Right kidney (tissue), 1 donor: ENCODE measurements at regions not wholly inside any gene's neighbourhood (a gene's known extent, or its start where the extent isn't known, plus 50 kb on each side); places are given as distances from the start of the nearest gene placed in this dataset.

Experiments
- DNase-seq: peaks from one replicate; pipeline ENCODE4 v3.0.0-alpha.2; 2016

DNA sequence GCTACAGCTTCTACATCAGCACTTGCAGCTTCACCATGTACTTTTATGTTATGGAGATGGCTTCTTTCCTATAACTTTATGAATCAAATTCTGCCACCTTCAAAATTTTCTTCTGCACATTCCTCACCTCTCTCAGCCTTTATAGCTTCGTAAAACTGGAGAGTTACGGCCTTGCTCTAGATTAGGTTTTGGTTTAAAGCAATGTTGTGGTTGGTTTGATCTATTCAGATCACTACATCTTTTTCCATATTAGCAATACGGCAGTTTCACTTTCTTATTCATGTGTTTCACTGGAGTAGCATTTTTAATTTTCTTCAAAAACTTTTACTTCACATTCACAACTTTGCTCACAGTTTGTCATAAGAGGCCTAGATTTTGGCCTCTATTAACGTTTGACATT, 242.9 kb upstream of the GYPC start:
- no peak for DNase-seq

DNA sequence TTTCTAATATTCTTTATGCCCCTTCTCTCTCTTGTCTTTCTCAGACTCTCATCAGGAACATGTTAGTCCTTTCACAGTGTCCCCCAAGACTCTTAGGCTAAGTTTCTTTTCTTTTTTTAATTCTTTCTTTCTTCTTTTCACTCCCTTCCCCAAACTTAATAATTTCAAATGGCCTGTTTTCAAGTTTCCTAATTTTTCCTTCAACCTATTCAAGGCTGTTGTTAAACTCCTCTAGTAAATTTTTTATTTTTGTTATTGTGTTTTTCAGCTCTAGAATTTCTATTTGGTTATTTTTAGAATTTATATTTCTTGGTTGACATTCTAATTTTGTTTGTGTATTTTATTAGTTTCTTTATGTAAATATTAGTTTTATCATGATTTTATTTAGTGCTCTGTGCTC, 236.6 kb upstream of the GYPC start:
- DNase-seq = no peak

DNA sequence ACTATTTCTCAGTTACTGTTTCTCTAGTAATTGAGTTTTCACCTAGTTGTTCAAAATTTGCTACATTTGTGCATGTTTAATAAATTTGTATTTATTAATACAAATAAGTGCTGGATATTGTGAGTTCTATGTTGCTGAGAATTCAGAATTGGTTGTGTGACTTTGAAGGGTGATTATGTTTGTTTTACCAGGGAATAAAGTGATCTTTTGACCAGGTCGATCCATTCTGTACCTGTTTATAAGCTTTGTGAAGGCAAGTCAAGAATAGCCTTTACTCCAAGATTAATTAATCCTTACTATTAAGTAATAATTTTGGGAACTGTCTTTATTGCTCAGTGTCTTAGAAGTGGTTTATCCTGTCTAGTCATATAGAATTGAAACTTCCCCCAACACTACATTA, 230.0 kb upstream of the GYPC start:
- no peak for DNase-seq

DNA sequence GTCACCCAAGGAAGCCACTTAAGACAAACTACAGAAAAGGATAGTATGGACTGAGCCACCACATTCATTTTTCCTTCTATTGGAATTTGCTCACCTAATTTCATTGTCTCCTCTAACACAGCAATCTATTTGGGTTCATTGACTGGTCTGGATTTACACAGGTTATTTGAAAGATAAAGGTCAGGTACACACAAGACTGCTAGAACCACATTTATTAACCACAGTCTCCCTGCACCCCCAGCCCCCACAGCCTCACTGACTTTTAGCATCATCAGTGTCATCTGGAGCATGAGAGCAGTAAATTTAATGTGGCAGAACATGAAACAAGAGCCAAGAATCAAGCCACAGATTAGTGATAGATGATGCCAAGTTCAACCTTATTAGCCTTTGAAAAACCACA, 226.9 kb upstream of the GYPC start:
- no peak for DNase-seq

DNA sequence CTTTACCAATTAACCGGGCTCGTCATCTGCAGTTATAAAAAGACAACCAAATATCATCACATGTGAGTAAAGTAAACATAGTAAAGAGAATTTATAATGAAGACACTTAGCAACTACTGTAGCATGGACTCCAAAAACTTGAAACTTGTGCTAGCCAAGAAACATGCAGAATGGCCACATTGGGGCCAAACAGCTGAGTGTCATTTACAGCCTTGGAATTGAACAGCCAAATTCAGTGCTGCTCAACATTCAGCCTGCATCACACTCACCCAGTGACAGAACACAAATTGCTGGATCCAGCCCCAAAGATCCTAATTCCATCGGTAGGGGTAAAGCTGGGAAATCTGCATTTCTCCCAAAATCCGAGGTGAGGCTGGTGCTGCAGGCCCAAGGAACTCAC, 224.8 kb upstream of the GYPC start:
- no peak for DNase-seq

DNA sequence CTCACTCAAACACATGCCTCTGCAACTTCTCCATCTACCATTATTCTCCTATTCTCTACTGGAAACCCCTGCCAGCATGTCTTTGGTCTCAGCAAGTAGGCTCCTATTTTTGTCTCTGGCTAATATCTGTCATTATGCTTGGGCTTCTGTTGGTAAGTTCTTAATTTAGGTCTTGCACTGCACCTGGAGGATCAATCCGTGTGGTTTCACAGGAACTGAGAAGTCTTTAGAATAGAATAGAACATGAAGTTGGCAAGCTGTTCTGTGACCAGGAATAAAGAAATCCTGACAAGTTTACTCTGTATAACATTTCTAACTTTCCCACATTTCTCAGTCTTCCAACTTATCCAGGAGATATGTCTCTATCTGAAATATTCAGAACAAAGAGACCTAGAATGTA, 219.5 kb upstream of the GYPC start:
- DNase-seq = no peak

DNA sequence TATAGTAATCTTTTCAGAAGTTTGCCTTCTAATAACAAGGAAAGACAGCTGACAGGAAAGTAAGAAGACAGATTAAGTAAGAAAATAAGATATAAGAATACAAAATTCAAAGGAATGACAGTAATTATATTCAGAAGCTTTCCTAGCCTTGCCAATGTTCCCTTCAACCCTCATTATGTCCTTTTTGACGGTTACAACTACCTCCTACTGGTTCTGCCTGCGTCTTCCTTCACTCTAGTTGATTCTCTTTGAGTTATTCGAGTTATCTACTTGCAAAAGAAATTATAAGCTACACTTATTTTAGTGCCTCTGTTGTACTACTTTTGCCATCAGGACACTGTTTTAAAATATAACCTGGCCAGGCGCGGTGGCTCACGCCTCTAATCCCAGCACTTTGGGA, 218.9 kb upstream of the GYPC start:
- DNase-seq = no peak

DNA sequence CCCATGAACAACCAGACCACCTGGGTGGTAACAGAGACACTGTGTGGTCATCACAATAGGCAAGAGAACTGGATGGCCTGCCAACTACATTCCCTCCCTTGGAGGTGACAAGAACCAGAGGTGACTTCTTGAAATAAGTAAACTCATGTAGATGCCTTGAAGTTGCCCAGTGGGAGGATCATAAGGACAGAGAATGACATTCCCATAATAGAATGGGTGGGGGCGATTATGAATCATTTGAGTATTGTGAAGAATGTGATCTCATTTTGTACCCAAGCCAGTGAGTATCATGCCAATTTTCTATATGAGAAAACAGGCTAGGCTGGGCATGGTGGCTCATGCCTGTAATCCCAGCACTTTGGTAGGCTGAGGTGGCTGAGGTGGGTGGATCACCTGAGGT, 211.4 kb upstream of the GYPC start:
- no peak for DNase-seq

DNA sequence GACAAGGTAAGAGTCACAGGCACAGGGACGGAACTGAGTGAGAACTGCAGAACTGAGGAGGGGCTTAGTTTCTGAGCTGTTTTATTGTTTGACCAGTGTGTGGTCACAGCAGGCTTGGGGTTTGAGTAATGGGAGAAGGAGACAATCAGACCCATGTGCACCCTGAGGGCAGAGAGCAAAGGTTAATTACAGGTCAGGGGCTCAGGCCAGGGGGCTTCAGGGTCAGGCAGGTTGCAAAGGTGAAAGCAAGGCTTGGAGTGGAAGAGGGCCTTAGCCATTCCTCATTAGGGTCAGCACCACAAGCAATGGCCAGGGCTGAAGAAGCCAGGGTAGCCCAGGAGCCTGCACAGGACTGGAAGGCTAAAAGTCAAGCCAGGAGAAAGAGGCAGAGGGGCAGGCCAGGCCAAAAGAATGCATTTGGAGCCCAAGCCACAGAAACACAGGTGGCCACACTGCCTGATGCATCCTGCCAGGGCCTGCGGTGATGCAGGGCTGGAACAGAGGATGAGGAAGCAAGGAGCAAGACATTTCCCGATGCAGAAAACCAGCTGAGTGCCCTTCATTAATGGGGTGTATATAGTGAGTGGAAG, 209.8 kb upstream of the GYPC start:
- no peak for DNase-seq

DNA sequence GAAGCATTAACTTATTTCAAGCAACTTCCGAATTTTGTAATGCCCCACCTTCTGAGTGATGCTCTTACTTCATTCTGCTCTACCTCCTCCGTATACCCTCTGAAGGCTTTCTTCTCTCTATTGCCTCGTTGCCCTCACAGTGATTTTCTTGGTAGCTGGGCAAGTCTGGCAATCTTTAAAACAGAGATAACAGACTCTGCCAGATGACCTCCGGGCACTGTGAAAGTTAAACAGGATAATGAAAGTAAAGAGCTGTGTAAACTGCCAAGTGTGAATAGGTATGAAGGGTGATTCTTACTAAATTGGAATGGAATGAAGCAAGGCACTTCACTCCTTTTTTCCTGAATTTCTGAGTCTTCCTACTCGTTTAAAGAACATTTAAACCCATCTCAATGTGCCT, 207.3 kb upstream of the GYPC start:
- no peak for DNase-seq

DNA sequence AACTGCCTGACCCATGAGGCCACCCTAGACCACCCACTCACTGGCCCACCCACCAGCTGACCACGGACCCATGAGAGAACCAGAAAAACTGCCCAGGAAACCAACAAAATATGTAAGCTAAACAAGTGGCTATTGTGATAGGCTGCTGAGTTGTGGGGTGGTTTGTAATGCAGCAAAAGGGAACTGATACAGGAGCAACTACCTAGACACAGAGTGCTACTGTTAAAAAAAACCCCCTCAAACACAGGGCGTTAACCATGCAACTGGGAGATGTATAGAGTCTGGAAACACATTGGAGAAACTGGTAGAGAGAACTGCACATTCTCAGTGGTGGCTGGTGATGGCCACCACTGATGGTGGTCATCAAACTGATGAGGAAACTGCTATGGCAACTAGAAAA, 206.3 kb upstream of the GYPC start:
- DNase-seq = no peak

DNA sequence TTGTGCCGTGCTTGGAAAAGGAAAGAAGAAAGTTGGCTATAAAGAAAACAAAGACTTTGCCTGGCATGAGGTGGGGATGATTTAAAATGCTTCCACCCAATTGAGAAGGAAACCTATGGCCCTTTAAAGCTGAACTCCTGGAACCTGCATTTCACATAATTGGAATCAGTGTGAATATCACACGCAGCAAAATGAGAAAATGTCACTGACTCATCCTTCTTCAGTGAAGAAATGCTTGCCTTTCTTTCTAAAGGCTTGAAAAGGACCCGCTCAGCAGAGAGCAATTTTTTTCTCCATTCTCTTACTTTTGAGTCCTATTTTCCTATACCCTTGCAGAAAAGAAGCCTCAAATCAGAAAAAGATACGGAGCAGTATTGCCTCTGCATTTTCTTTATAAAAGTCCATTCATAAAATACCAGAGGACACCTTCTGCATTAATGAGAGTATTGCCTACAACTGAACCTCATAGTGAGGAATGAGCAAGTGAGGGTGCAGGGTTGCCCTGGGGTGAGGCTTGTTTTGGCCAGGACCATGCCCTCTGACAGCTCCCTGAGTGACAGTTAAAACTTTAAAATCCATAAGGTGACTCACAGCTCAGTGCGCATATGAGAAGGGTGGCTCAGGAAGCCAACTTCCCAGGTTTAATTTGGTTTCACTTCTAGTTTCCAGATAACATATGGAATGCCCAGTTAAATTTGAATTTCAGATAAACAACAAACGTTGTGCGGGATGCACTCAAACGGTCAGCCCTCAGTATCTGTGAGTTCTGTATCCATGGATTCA, 191.9 kb upstream of the GYPC start:
- no peak for DNase-seq

DNA sequence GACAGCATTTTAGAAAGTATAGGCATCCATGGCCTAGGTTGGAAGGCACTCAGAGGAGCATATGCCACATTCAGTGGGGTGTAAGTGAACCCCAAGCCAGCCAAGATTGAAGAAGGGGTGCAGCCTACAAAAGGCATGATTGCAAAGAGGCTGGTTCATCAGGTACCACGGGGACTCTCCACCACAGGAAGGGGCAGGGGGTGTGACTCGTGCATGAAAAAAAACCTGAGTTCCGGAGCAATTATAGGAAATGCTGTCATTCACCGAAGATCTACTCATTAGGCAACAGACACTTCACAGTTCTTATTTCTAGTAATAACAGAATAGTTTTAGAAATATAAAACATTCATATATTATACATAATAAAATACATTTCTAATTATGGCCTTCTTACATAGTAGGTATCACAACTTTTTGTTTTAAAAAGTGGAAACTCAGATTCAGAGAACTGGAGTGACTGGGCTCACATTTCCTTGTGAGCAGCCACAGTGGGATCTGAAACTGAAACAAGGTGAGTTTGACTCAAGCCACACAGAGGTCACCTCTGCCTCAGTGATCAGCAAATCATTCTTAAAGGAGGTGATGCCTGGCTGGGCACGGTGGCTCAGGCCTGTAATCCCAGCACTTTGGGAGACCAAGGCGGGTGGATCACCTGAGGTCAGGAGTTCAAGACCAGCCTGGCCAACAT, 188.4 kb upstream of the GYPC start:
- DNase-seq = no peak

DNA sequence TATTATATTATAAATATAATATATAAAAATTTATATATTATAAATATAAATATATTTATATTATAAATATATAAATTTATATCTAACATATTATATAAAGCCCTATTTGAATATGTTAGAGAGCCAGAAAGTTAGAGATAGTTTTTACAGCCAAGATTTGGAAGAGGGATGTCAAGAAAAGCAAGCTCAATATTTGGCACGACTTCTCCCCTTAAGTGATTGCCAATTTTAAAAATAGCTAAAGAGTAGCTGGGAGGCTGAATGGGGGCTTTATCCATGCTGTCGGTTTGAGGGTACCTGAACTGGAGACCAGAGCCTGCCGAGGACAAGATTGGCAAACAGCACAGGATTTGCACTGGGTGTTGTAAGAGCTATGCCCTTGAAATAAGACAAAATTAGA, 180.9 kb upstream of the GYPC start:
- no peak for DNase-seq

DNA sequence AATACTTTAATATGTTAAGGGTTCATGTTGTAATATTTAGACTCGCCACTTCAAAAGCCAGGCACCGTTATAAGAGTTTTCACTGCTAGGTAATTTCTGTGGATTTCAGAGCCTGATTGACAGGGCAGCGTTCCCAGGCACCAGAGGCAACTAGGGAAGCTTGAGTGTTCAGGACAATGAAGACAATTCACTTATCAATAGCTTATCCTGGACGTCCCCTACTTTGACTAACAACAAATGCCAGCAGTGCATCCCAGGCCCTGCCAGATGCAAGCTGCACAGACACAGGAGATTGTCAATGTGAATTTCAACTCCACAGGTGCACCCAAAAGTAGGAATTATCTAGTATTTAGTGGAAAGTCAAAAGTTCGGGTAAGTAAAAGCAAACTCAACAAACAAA, 179.3 kb upstream of the GYPC start:
- no peak for DNase-seq

DNA sequence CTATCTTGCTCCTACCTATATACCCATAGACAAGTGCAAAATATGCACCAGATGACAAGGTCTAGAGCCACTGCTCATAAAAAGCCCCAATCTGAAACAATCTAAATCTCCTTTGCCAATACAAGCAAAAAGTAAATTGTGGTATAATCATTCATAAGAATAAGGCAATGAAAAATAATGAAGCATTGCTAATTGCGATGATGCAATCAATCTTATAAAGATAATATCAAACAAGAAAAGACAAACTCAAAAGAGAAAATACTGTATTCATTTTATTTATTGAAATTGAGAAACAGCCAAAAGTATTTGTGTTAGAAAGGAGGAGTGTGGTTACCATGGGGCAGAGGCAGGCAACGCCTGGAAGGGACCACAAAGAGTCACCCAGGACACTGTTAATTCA, 175.9 kb upstream of the GYPC start:
- DNase-seq = no peak

DNA sequence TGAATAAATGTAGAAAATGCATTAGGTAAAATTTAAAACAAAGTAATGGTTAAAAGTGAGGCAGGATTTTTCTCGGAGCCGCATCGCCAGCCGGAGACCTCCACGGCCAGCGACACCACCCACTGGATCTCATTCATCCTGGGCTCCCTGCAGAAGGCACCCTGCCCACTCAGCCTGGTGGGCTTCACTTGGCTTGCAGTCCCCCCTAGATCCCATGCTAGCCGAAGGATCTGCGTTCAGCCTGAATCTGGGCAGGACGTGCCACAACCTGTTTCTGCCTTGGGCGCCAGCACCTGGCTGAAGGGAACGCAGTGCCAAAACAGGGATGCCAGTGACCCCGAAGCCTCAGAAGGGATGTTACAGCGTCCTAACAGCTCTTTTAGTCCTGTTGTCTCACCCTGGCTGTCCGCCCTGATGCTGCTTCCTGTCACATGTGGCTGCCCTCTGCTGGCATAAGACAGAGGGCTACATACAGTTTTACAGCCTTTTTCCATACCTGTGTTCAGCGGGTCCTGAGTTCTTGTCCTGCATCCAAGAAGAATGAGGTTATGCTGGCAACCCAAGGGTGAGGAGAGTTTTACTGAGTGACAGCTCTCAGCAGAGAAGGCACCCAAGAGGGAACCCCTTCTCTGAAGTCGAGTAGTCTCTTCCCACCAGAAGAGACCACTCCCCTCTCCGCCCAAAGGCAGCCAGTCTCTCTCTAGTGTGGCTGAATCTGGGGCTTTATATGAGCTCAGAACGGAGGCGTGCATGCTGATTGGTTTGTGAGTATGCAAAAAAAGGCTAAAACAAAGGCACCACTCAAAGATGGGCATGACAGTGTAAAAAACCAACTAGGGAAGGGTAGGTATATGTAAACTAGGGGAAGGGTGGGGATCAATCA, 173.1 kb upstream of the GYPC start:
- DNase-seq = no peak

DNA sequence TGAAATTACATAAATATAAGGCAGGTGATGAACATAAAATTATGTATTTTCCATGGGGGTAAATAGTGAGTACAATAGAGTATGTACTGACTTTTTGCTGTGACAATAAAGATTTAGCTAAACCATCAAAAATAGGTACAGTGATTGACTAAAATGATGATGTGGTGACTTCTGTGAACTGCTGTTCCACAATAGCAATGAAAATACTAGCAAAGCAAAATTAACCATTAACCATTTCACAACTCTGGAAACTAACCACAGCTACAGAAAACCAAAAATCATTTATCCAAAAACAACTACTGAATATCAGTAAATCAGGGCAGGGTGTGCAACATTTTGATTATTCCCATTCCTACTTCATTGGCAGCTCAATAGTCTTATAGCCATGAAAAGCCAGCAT, 161.4 kb upstream of the GYPC start:
- DNase-seq = no peak

DNA sequence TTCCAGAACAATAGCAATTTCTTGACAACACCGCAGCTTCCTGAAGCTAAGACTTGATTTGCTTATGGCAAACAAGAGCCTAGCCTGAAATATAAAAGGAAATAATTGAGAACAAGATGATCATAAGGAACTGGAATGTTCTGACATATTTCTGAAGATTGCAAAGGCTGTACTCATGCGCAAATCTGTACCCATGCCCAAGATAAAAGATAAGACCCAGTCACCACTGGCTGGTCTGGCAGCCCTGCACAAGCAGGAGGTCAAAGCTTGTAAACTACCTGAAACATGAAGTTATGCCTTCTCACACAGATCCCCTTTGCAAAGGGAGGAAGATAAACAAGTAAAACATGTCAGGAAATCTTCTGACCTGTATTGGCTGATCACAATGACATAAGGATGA, 160.8 kb upstream of the GYPC start:
- DNase-seq = no peak

DNA sequence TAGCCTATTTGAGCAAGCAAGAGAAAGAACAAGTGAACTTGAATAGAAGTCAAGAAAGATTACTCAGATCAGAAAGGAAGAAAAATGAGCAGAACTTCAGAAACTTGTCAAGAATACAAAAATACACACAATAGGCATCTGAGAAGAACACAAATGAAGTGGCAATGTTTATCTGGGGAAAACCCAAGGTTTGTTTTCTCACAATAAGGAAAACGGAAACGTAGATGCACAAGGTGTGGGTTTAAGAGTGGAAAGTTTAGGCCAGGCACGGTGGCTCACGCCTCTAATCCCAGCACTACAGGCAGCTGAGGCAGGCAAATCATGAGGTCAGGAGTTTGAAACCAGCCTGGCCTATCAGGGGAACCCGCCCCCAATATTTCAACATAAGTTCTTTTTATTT, 159.5 kb upstream of the GYPC start:
- no peak for DNase-seq

DNA sequence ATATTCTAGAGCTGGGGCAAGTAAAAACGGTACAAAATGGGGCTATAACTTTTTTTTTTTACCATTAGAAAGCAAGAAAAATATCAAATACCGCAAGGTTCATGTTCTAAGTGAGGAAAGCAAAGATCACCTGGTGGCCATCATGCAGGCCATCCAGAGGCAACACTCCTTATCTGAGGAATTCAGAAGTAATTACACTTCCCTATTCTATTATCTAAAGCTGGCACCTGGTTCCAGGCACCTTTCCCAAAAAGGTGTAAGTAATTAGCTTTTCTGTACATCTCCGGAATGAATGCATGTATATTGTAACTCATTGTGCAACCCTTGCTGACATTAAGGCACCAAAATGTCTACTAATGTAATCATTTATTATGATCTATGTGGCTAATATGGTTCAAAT, 152.5 kb upstream of the GYPC start:
- no peak for DNase-seq

DNA sequence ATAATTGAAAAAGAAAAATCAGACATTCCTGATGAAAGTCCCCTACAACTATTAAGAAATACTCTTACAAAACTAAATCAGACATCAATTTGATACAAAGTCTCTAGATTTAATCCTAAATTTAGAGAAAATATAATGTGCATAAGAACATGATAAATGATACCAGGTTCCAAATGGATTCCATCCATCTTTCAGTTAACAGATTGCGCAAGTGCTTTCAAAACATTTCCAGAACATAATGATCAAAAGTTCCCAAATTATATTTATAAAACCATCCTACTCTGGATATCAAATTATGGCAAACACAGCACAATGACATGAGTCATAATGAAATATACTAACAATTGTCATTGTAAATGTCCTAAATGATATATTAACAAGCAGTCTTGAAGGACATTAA, 151.0 kb upstream of the GYPC start:
- no peak for DNase-seq

DNA sequence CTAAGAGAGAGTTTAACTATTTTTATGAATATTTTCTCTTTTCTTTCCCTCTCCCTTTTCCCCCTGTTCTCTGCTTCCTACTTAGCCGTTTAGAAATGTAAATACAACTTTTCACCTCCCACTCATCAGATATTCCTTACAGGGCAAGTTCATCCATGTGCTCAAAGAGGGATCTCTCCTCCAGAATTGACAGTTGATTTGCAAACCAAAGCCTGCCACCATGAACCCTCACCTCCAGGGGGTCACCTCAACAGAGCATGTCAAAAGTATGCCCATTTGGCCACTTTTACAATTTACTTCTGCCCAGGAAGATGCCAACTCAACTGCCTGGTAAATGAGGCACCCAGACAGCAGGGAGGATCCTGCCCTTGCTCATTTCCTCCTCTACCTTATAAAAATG, 149.2 kb upstream of the GYPC start:
- DNase-seq = no peak
